Heart left ventricle (tissue), 16 donors: ENCODE measurements at regions not wholly inside any gene's neighbourhood (a gene's known extent, or its start where the extent isn't known, plus 50 kb on each side); places are given as distances from the start of the nearest gene placed in this dataset.

Experiments used
- ATAC-seq, 4 donors: fragments of 200-7000 bp; cut with Tn5 transposase; one replicate each; pipeline ENCODE4 v1.9.1; 2020 to 2022; ENCODE audit warnings: moderate library complexity in 4 of 4, mild to moderate bottlenecking in 3 of 4, moderate number of reproducible peaks in 1 of 4
- DNase-seq, 5 donors: peaks; one replicate each; pipeline ENCODE4 v3.0.0-alpha.2; 2020
- H3K27ac ChIP-seq, 12 donors: fragments of 200-600 bp; sonication (generic) in 4 of 12; one replicate each; pipeline versions ENCODE4 v1.5.0 to v1.8.0; 2016 to 2022; ENCODE audit warnings: mild to moderate bottlenecking in 2 of 12
- H3K27me3 ChIP-seq, 9 donors: fragments of 200-600 bp; sonication (generic) in 2 of 9; one replicate each; pipeline versions ENCODE4 v1.5.1 to v1.8.0; 2016 to 2022; ENCODE audit warnings: mild to moderate bottlenecking in 3 of 9
- H3K36me3 ChIP-seq, 9 donors: fragments of 200-600 bp; sonication (generic) in 2 of 9; one replicate each; pipeline versions ENCODE4 v1.5.0 to v1.8.0; 2018 to 2022; ENCODE audit warnings: mild to moderate bottlenecking in 2 of 9
- H3K4me1 ChIP-seq, 12 donors: fragments of 200-600 bp; sonication (generic) in 4 of 12; one replicate each; pipeline versions ENCODE4 v1.5.0 to v1.8.0; 2016 to 2022; ENCODE audit warnings: mild to moderate bottlenecking in 3 of 12
- H3K4me3 ChIP-seq, 12 donors: fragments of 200-600 bp; sonication (generic) in 4 of 12; one replicate each; pipeline versions ENCODE4 v1.5.0 to v1.8.0; 2017 to 2022; ENCODE audit warnings: mild to moderate bottlenecking in 9 of 12, moderate library complexity in 4 of 12
- H3K9me3 ChIP-seq, 12 donors: fragments of 200-600 bp; sonication (generic) in 4 of 12; one replicate each; pipeline versions ENCODE4 v1.5.0 to v1.8.0; 2016 to 2022; ENCODE audit warnings: mild to moderate bottlenecking in 1 of 12
- POLR2A ChIP-seq, 2 donors: fragments of 450-650 bp; IDR thresholded peaks; one replicate each; pipeline ENCODE4 v1.6.1; 2017; ENCODE audit warnings: antibody characterized with exemption in 2 of 2, mild to moderate bottlenecking in 2 of 2, moderate library complexity in 2 of 2
- WGBS, 4 donors: extraction: QIAGEN DNeasy Blood & Tissue Kit in 2 of 4; methylation state at CpG; one replicate each; pipeline versions ENCODE4 v1.1.5 to v1.1.7; 2013 to 2018; 5-methylcytosine and 5-hydroxymethylcytosine counted together
- intact Hi-C, 10 donors: fragments of 100-400 bp; cut with DNase I; formaldehyde crosslinking; loops; one replicate each; pipeline versions ENCODE4 v1.11.1 to v1.14.2; 2022
- TF ChIP-seq, protein P1 (sequence below), 12 donors: fragments of 200-600 bp; sonication (generic) in 4 of 12; IDR thresholded peaks; one replicate each; pipeline versions ENCODE4 v1.5.0 to v1.8.0; 2018 to 2022; ENCODE audit warnings: antibody characterized with exemption in 12 of 12, mild to moderate bottlenecking in 5 of 12
- donor health status: ischemic (EF 13 %, LVEDD 7.1; RV severe dilation, severe dysfunction).
- donor health status: healthy with polysubstance abuse.
- donor health status: DM: no; HTN: yes; CAD: no.
- donor health status: DM: no; HTN: no; CAD: no.
- donor health status: ischemic (EF 25% LVEDD 6.9; RV normal size, moderate dysfunction).
- donor health status: ischemic (EF 25% LVEDD 5.7; RV mildly dilated, moderate dysfunction).
- donor health status: healthy.
- donor health status: DM: yes; HTN: yes; CAD: no.
- donor health status: ischemic (EF 35%, LVEDD 5.7; RV mildly dilated, moderate dysfunction).
- donor health status: nonischemic (EF 11% LVEDD 7.7; RV severe dilation, severe dysfunction).
- donor health status: DM: yes; HTN: yes; CAD: no.
- donor health status: PGD.
- donor health status: ischemic (EF 29% LVEDD 5.4; RV normal size, mild dysfunction).
- donor health status: nonischemic (EF 23%, LVEDD 6.1; RV moderate dilation, normal function).

DNA sequence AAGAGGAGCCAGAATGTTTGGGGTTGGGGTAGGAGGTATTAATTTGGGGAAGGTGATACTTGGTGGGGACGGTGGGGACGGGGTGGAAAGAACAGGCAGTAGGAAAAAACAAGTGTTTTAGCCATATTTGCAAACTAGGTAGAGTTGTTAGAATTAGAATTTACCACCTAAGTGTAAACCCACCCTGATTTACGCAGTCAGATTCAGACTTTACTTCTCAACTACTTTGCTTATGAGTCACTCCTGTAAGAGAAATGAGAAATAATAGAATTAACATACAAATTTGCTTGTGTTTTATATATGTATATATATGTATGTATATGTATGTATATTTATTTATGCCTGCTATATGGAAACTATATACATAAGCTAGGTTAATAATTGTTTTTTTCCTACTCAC, 1168.2 kb upstream of the ZEB2 start:
- Histone ChIP-seq H3K27me3 (no peaks in the 10 kb centered on the region), H3K9me3 (peaks cover 0 to 5% (median 0%) of the 10 kb centered on the region in 12 donors), H3K4me3 (no peak overlapping the region), H3K27ac (no peak overlapping the region), H3K36me3 (no peaks in the 10 kb centered on the region), H3K4me1 (peaks cover 0 to 6% (median 0%) of the 10 kb centered on the region in 12 donors)
- no peak for ATAC-seq
- DNase-seq = no peak
- intact Hi-C loops = no loop called here
- 87 to 91% (median 88%) methylated on average over 3 of the region's 3 CpGs for WGBS, 4 donors
- TF ChIP-seq POLR2A (IDR thresholded peaks at IDR 0.05) = no peak
- TF ChIP-seq, protein P1, sequence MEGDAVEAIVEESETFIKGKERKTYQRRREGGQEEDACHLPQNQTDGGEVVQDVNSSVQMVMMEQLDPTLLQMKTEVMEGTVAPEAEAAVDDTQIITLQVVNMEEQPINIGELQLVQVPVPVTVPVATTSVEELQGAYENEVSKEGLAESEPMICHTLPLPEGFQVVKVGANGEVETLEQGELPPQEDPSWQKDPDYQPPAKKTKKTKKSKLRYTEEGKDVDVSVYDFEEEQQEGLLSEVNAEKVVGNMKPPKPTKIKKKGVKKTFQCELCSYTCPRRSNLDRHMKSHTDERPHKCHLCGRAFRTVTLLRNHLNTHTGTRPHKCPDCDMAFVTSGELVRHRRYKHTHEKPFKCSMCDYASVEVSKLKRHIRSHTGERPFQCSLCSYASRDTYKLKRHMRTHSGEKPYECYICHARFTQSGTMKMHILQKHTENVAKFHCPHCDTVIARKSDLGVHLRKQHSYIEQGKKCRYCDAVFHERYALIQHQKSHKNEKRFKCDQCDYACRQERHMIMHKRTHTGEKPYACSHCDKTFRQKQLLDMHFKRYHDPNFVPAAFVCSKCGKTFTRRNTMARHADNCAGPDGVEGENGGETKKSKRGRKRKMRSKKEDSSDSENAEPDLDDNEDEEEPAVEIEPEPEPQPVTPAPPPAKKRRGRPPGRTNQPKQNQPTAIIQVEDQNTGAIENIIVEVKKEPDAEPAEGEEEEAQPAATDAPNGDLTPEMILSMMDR (IDR thresholded peaks at IDR 0.05) = no peak

DNA sequence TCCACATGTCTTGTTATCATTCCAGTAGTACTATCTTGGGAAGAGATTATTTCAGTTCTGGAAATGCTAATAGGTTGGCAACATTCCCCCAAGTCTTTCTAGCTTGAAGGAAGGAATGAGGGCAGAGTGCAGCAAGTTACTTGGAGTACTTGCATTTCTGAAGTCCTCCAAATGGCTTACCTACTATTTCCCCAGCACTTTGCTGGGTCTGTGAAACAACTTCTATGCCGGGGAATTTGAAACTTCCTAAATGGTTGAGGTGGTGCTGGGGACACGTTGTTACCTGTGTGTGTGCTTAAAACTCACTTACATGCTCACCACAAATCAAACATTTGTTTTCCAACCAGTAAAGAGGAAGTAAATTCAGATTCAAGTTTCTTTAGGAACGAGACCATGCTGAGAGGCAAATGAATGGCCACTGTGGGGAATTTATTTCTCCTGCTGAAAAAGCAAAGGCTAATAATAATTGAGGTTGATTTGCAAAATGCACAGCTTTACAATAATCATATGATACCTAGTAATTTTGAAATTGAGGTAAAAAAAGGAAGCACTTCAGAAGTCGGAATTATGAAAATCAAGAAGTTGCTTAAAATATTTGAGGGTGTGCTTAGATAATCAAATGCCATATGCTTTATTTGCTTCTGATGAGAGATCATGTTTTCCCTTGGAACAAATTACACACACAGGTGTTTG, 1167.7 kb upstream of the ZEB2 start:
- H3K9me3 ChIP-seq = peaks cover 0 to 5% (median 0%) of the 10 kb centered on the region in 12 donors
- intact Hi-C loops = no loop called here

DNA sequence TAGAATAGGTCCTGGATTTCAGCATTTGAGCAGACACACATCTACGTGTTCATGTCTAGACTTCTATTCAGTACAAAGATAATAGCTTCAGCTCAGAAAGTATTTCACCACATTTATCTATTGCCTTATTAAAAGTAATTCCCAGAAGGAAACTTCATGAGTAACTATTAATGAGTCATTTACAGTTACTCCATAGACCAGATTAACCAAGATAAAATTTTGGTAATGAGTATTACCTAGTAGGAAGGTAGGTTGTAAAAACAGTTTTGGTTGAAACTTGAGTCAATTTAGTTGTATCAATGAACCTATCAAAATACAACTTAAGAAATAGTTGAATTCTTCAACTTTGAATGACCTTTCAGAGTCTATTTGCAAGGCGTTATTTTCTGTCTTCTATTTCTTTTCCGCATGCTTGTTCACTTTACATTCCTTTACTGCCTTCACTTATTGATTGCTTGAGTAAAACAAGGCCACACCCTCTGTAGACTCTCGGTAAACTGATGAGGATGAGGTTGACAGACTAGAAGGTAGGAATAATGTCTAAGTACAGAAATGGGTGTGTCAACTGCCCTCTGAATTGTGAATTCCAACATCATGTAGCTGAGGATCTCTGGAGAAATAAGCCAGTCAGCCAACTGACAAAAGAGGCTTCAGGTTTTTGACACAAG, 1165.6 kb upstream of the ZEB2 start:
- Histone ChIP-seq H3K9me3 (peaks cover 0 to 5% (median 0%) of the 10 kb centered on the region in 12 donors), H3K4me3 (no peak overlapping the region), H3K4me1 (peaks cover 0 to 5% (median 0%) of the 10 kb centered on the region in 12 donors), H3K27ac (no peak overlapping the region), H3K36me3 (no peaks in the 10 kb centered on the region), H3K27me3 (no peaks in the 10 kb centered on the region)
- ATAC-seq = no peak
- intact Hi-C loops = no loop called here
- no peak for DNase-seq
- TF ChIP-seq POLR2A (IDR thresholded peaks at IDR 0.05) = no peak
- TF ChIP-seq, protein P1 (IDR thresholded peaks at IDR 0.05) = no peak
- 76 to 87% (median 84%) methylated on average over 4 of the region's 4 CpGs for WGBS, 4 donors

More for the DNA sequence above, 1167.7 kb upstream of the ZEB2 start:
- no peaks in the 10 kb centered on the region for H3K36me3 ChIP-seq
- ATAC-seq (no peak), DNase-seq (no peak)
- TF ChIP-seq POLR2A (IDR thresholded peaks at IDR 0.05) = no peak
- TF ChIP-seq, protein P1 (IDR thresholded peaks at IDR 0.05) = no peak
- peaks cover 0 to 5% (median 0%) of the 10 kb centered on the region in 12 donors for H3K4me1 ChIP-seq
- no peak overlapping the region for H3K4me3 ChIP-seq
- 52 to 55% (median 53%) methylated on average over 4 of the region's 4 CpGs for WGBS, 4 donors
- no peaks in the 10 kb centered on the region for H3K27me3 ChIP-seq
- no peak overlapping the region for H3K27ac ChIP-seq

DNA sequence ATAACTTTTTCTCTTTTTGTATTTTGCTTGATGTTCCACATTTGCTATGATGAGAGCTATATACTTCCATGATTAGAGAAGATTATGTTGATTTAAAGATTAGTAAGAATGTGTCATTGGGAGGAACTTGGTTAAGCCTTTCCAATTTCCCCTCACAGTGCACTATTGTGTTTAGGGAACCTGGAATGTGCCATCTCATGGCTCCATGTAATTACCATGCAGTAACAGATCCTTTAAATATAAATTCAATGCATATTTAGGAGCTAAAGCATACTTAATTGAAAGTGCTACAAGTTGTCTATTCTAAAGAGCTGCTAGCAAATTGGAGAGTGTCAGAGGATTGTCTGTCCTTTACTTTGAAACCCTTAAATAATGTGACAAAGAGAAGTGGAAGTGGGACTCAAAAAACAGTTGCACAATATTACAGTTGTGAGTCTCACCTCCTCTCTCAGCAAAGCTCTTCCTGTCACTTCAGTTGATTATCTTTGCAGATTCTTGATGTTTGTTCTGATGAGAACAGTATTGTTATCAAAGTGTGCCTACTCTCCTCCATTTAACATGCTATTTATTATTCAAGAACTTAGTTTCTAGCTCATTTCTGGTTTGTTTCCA, 1162.7 kb upstream of the ZEB2 start:
- DNase-seq (no peak), ATAC-seq (no peak)
- Histone ChIP-seq H3K9me3 (peaks cover 0 to 5% (median 0%) of the 10 kb centered on the region in 12 donors), H3K4me1 (peaks cover 0 to 5% (median 0%) of the 10 kb centered on the region in 12 donors), H3K27ac (peak overlapping the region in 1 of 12 donors; percentile 14), H3K27me3 (no peaks in the 10 kb centered on the region), H3K36me3 (no peaks in the 10 kb centered on the region), H3K4me3 (no peak overlapping the region)
- intact Hi-C loops = no loop called here
- TF ChIP-seq, protein P1 (IDR thresholded peaks at IDR 0.05) = no peak
- TF ChIP-seq POLR2A (IDR thresholded peaks at IDR 0.05) = no peak
